ENCODE measurements at regions not wholly inside any gene's neighbourhood (a gene's known extent, or its start where the extent isn't known, plus 50 kb on each side); places are given as distances from the start of the nearest gene placed in this dataset.

- TF ChIP-seq, protein P1, sequence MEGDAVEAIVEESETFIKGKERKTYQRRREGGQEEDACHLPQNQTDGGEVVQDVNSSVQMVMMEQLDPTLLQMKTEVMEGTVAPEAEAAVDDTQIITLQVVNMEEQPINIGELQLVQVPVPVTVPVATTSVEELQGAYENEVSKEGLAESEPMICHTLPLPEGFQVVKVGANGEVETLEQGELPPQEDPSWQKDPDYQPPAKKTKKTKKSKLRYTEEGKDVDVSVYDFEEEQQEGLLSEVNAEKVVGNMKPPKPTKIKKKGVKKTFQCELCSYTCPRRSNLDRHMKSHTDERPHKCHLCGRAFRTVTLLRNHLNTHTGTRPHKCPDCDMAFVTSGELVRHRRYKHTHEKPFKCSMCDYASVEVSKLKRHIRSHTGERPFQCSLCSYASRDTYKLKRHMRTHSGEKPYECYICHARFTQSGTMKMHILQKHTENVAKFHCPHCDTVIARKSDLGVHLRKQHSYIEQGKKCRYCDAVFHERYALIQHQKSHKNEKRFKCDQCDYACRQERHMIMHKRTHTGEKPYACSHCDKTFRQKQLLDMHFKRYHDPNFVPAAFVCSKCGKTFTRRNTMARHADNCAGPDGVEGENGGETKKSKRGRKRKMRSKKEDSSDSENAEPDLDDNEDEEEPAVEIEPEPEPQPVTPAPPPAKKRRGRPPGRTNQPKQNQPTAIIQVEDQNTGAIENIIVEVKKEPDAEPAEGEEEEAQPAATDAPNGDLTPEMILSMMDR (IDR thresholded peaks at IDR 0.05), result no peak
Observed at GRCh38 chr3:170740726-170741591, 129.0 kb downstream of the RPL22L1 start.

DNA sequence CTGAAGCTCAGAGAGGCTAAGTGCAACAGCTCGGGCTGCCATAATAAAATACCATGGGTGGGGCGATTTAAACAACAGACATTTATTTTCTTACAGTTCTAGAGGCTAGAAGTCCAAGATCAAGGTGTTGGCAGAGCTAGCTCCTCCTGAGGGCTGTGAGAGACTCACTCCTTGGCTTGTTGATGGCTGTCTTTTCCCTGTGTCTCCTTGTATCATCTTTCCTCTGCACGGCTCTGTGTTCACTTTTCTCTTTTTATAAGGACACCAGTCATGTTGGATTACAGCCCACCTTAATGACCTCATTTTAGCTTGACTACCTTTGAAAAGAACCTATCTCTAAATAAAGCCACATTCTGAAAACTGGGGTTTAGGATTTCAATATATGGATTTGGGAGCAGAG lies 129.7 kb downstream of the RPL22L1 start:
- TF ChIP-seq, protein P1 (IDR thresholded peaks at IDR 0.05), result no peak

DNA sequence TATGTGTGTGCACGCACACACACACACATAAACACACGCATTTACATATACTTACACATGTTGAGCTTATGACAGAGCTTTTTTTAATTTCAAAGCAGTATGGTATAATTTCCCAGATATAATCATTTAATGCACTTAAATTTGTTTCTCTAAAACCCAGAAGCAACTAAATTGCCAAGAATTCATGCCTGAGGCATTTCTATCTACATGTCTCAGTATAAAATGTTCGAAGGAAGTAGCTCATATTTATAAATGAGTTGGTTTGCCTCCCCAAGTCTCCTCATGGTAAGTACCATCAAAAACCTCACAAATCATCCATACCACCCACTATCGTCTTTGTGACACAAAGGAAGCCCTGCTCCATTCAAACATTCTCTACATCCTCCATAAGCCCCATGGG lies 130.6 kb downstream of the RPL22L1 start:
- TF ChIP-seq, protein P1 (IDR thresholded peaks at IDR 0.05), result no peak

GRCh38 chr3:170738766-170739165 lies 131.2 kb downstream of the RPL22L1 start:
- TF ChIP-seq, protein P1 (IDR thresholded peaks at IDR 0.05), result no peak

DNA sequence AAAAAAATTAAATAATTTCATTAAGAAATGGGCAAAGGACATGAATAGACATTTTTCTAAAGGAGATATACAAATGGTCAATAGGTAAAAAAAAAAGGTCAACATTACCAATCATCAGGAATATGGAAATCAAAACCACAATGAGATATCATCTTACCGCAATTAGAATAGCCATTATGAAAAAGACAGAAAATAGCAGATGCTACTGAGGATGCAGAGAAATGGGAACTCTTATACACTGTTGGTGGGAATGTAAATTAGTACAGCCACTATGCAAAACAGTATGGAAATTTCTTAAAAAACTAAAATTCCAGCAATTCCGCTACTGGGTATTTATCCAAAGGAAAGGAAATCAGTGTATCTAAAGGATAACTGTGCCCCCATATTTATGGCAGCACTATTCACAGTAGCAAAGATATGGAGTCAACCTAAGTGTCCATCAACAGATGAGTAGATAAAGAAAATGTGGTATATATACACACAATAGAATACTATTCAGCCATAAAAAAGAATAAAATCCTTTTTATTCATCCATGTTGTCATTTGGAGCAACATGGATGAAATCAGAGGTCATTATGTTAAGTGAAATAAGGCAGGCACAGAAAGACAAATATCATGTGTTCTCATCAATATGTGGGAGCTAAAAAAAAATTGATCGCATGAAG lies 132.4 kb downstream of the RPL22L1 start:
- TF ChIP-seq, protein P1 (IDR thresholded peaks at IDR 0.05), result no peak

DNA sequence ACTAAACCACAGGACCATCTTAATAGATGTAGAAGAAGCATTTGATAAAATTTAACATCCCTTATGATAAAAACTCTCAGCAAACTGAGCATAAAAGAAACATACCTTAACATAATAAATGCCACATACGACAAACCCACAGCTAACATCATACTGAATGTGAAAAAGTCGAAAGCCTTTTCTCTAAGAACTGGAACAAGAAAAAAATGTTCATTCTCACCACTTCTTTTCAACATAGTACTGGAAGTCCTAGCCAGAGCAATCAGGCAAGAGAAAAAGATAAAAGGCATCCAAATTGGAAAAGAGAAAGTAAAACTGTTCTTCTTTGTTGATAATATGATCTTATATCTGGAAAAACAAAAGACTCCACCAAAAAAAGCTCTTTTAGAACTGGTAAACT lies 134.2 kb downstream of the RPL22L1 start:
- TF ChIP-seq, protein P1 (IDR thresholded peaks at IDR 0.05), result no peak

GRCh38 chr3:170734735-170735065 lies 135.3 kb downstream of the RPL22L1 start:
- TF ChIP-seq, protein P1 (IDR thresholded peaks at IDR 0.05), result no peak

All from LNCAP (cell line).